ENCODE measurements at regions not wholly inside any gene's neighbourhood (a gene's known extent, or its start where the extent isn't known, plus 50 kb on each side); places are given as distances from the start of the nearest gene placed in this dataset.
A peak's percentile ranks its signal among the peaks of the same experiment; 100 is the strongest.
"Not testable (repeated sequence)": the region's sequence is repeated elsewhere in the genome, so short reads cannot be mapped to it uniquely, and the experiment has no call there.

- H3K9me3 ChIP-seq (ENCODE audit: control insufficient read depth, low read length) = no peaks in the 10 kb centered on the region
- DNase-seq (no peak), ATAC-seq (no peak)
- H3K27ac ChIP-seq (ENCODE audit: low read length) = no peak overlapping the region
- H3K4me3 ChIP-seq (ENCODE audit: low read length) = no peak overlapping the region
- H3K27me3 ChIP-seq (ENCODE audit: control insufficient read depth, insufficient read depth) = no peaks in the 10 kb centered on the region
- intact Hi-C loops (cut with DNase I) = no loop called here
- H3K4me1 ChIP-seq (ENCODE audit: control insufficient read depth, insufficient read depth, low read length) = no peaks in the 10 kb centered on the region
- WGBS = 81% methylated on average over 1 of the region's 1 CpG
Observed at GRCh38 chr21:35195232-35195631, 146.1 kb upstream of the RUNX1 start.

- peaks cover 1% of the 10 kb centered on the region for H3K4me1 ChIP-seq (ENCODE audit: control insufficient read depth, insufficient read depth, low read length)
- no peaks in the 10 kb centered on the region for H3K9me3 ChIP-seq (ENCODE audit: control insufficient read depth, low read length)
- no peak overlapping the region for H3K4me3 ChIP-seq (ENCODE audit: low read length)
- H3K27ac ChIP-seq (ENCODE audit: low read length) = no peak overlapping the region
- ATAC-seq (no peak), DNase-seq (no peak)
- H3K27me3 ChIP-seq (ENCODE audit: control insufficient read depth, insufficient read depth) = no peaks in the 10 kb centered on the region
- intact Hi-C loops (cut with DNase I) = no loop called here
Observed at GRCh38 chr21:35191754-35192153, 142.7 kb upstream of the RUNX1 start.

- H3K4me3 ChIP-seq (ENCODE audit: low read length) = no peak overlapping the region
- H3K9me3 ChIP-seq (ENCODE audit: control insufficient read depth, low read length) = no peaks in the 10 kb centered on the region
- no peaks in the 10 kb centered on the region for H3K27me3 ChIP-seq (ENCODE audit: control insufficient read depth, insufficient read depth)
- intact Hi-C loops (cut with DNase I) = no loop called here
- no peak overlapping the region for H3K27ac ChIP-seq (ENCODE audit: low read length)
- no peak for DNase-seq
- WGBS = 83% methylated on average over 6 of the region's 6 CpGs
- ATAC-seq = no peak
- peaks cover 1% of the 10 kb centered on the region for H3K4me1 ChIP-seq (ENCODE audit: control insufficient read depth, insufficient read depth, low read length)
Observed at GRCh38 chr21:35191128-35191527, 142.0 kb upstream of the RUNX1 start.

DNA sequence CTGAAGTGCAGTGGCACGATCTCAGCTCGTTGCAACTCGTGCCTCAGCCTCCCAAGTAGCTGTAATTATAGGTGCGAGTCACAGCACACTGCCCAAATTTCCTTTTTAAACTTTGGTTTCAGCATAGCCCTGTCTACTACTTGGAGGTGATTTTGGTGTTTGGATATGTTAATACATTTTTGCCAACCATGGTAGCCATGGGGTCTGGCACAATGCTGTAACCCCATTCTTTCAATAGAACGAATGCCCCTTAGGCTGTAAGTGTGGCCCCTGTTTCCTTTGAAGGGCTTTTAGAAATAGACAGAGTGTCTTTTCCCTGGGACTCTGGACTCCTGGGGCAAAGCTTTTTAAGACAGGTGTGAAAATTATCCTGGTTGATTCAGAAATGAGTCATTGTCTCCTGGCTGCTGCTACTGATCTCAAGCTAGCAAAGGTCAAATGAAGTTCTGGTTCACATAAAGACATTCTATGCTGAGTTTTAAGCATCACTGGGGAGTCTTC is 141.1 kb upstream of the RUNX1 start:
- Histone ChIP-seq H3K27ac (ENCODE audit: low read length) (no peak overlapping the region), H3K27me3 (ENCODE audit: control insufficient read depth, insufficient read depth) (no peaks in the 10 kb centered on the region), H3K9me3 (ENCODE audit: control insufficient read depth, low read length) (no peaks in the 10 kb centered on the region), H3K4me1 (ENCODE audit: control insufficient read depth, insufficient read depth, low read length) (peaks cover 1% of the 10 kb centered on the region), H3K4me3 (ENCODE audit: low read length) (no peak overlapping the region)
- DNase-seq (no peak), ATAC-seq (peak in 1 of 2 donors; percentile 42)
- intact Hi-C loops (cut with DNase I) = no loop called here
- WGBS = 78% methylated on average over 5 of the region's 5 CpGs

GRCh38 chr21:35189077-35189863 is 140.2 kb upstream of the RUNX1 start:
- peak in 1 of 2 donors; percentile 25 for ATAC-seq
- DNase-seq = peak in 1 of 3 donors; percentile 18
- Histone ChIP-seq H3K4me1 (ENCODE audit: control insufficient read depth, insufficient read depth, low read length) (peaks cover 1% of the 10 kb centered on the region), H3K27me3 (ENCODE audit: control insufficient read depth, insufficient read depth) (no peaks in the 10 kb centered on the region), H3K9me3 (ENCODE audit: control insufficient read depth, low read length) (no peaks in the 10 kb centered on the region), H3K27ac (ENCODE audit: low read length) (no peak overlapping the region), H3K4me3 (ENCODE audit: low read length) (no peak overlapping the region)
- intact Hi-C loops (cut with DNase I) = no loop called here
- WGBS = 34% methylated on average over 8 of the region's 8 CpGs

DNA sequence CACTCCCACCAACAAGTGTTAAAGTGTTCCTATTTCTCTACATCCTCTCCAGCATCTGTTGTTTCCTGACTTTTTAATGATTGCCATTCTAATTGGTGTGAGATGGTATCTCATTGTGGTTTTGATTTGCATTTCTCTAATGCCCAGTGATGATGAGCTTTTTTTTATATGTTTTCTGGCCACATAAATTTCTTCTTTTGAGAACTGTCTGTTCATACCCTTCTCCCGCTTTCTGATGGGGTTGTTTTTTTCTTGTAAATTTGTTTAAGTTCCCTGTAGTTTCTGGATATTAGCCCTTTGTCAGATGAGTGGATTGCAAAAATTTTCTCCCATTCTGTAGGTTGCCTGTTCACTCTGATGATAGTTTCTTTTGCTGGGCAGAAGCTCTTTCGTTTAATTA is 134.3 kb upstream of the RUNX1 start:
- ATAC-seq; H3K4me1 ChIP-seq (ENCODE audit: control insufficient read depth, insufficient read depth, low read length); H3K27ac ChIP-seq (ENCODE audit: low read length); H3K9me3 ChIP-seq (ENCODE audit: control insufficient read depth, low read length); H3K27me3 ChIP-seq (ENCODE audit: control insufficient read depth, insufficient read depth); H3K4me3 ChIP-seq (ENCODE audit: low read length); DNase-seq; intact Hi-C loops (cut with DNase I): not testable (repeated sequence)
- 78% methylated on average over 2 of the region's 2 CpGs for WGBS

- Histone ChIP-seq H3K4me3 (ENCODE audit: low read length) (no peak overlapping the region), H3K4me1 (ENCODE audit: control insufficient read depth, insufficient read depth, low read length) (no peaks in the 10 kb centered on the region), H3K9me3 (ENCODE audit: control insufficient read depth, low read length) (no peaks in the 10 kb centered on the region), H3K27ac (ENCODE audit: low read length) (no peak overlapping the region), H3K27me3 (ENCODE audit: control insufficient read depth, insufficient read depth) (no peaks in the 10 kb centered on the region)
- no peak for DNase-seq
- intact Hi-C loops (cut with DNase I) = no loop called here
- ATAC-seq = no peak
- 65% methylated on average over 1 of the region's 1 CpG for WGBS
Observed at GRCh38 chr21:35179990-35180540, 131.0 kb upstream of the RUNX1 start.

GRCh38 chr21:35178827-35179226 is 129.7 kb upstream of the RUNX1 start:
- DNase-seq (no peak), ATAC-seq (no peak)
- WGBS = 83% methylated on average over 1 of the region's 1 CpG
- Histone ChIP-seq H3K4me1 (ENCODE audit: control insufficient read depth, insufficient read depth, low read length) (no peaks in the 10 kb centered on the region), H3K4me3 (ENCODE audit: low read length) (no peak overlapping the region), H3K9me3 (ENCODE audit: control insufficient read depth, low read length) (no peaks in the 10 kb centered on the region), H3K27ac (ENCODE audit: low read length) (no peak overlapping the region), H3K27me3 (ENCODE audit: control insufficient read depth, insufficient read depth) (no peaks in the 10 kb centered on the region)
- intact Hi-C loops (cut with DNase I) = no loop called here

- Histone ChIP-seq H3K4me3 (ENCODE audit: low read length) (no peak overlapping the region), H3K4me1 (ENCODE audit: control insufficient read depth, insufficient read depth, low read length) (no peaks in the 10 kb centered on the region), H3K27me3 (ENCODE audit: control insufficient read depth, insufficient read depth) (no peaks in the 10 kb centered on the region), H3K9me3 (ENCODE audit: control insufficient read depth, low read length) (no peaks in the 10 kb centered on the region), H3K27ac (ENCODE audit: low read length) (no peak overlapping the region)
- no peak for ATAC-seq
- WGBS = 87% methylated on average over 4 of the region's 4 CpGs
- intact Hi-C loops (cut with DNase I) = no loop called here
- no peak for DNase-seq
Observed at GRCh38 chr21:35178098-35178497, 129.0 kb upstream of the RUNX1 start.

- Histone ChIP-seq H3K4me3 (ENCODE audit: low read length) (no peak overlapping the region), H3K9me3 (ENCODE audit: control insufficient read depth, low read length) (no peaks in the 10 kb centered on the region), H3K27ac (ENCODE audit: low read length) (no peak overlapping the region), H3K4me1 (ENCODE audit: control insufficient read depth, insufficient read depth, low read length) (no peaks in the 10 kb centered on the region), H3K27me3 (ENCODE audit: control insufficient read depth, insufficient read depth) (no peaks in the 10 kb centered on the region)
- 59% methylated on average over 2 of the region's 2 CpGs for WGBS
- DNase-seq = no peak
- no peak for ATAC-seq
- intact Hi-C loops (cut with DNase I) = no loop called here
Observed at GRCh38 chr21:35172231-35172630, 123.1 kb upstream of the RUNX1 start.

- Histone ChIP-seq H3K27me3 (ENCODE audit: control insufficient read depth, insufficient read depth) (no peaks in the 10 kb centered on the region), H3K9me3 (ENCODE audit: control insufficient read depth, low read length) (no peaks in the 10 kb centered on the region), H3K4me1 (ENCODE audit: control insufficient read depth, insufficient read depth, low read length) (no peaks in the 10 kb centered on the region), H3K4me3 (ENCODE audit: low read length) (no peak overlapping the region), H3K27ac (ENCODE audit: low read length) (no peak overlapping the region)
- DNase-seq (no peak), ATAC-seq (peak in 1 of 2 donors; percentile 58)
- WGBS = 80% methylated on average over 5 of the region's 5 CpGs
- intact Hi-C loops (cut with DNase I) = no loop called here
Observed at GRCh38 chr21:35171385-35171784, 122.3 kb upstream of the RUNX1 start.
